Duodenal mucosa (tissue), 2 donors: ENCODE measurements at regions not wholly inside any gene's neighbourhood (a gene's known extent, or its start where the extent isn't known, plus 50 kb on each side); places are given as distances from the start of the nearest gene placed in this dataset.
"Not testable (repeated sequence)": the region's sequence is repeated elsewhere in the genome, so short reads cannot be mapped to it uniquely, and the experiment has no call there.

Source experiments
- H3K27ac ChIP-seq: one replicate; pipeline ENCODE4 v1.7.0; 2013; ENCODE audit warnings: low read depth, low read length
- H3K27me3 ChIP-seq, 2 donors: one replicate each; pipeline ENCODE4 v1.7.0; 2013; ENCODE audit warnings: low read length in 2 of 2, control low read depth in 1 of 2; ENCODE audit not compliant: insufficient read depth in 2 of 2, control insufficient read depth in 1 of 2
- H3K36me3 ChIP-seq, 2 donors: one replicate each; pipeline ENCODE4 v1.7.0; 2013; ENCODE audit warnings: low read length in 2 of 2, control low read depth in 1 of 2; ENCODE audit not compliant: insufficient read depth in 2 of 2, control insufficient read depth in 1 of 2
- H3K4me1 ChIP-seq, 2 donors: one replicate each; pipeline ENCODE4 v1.7.0; 2013; ENCODE audit warnings: low read length in 2 of 2, control low read depth in 1 of 2; ENCODE audit not compliant: insufficient read depth in 2 of 2, control insufficient read depth in 1 of 2
- H3K4me3 ChIP-seq, 2 donors: one replicate each; pipeline ENCODE4 v1.7.0; 2013; ENCODE audit warnings: low read length in 2 of 2, low read depth in 1 of 2
- H3K9ac ChIP-seq, 2 donors: one replicate each; pipeline ENCODE4 v1.7.0; 2013; ENCODE audit warnings: low read length in 2 of 2, low read depth in 1 of 2
- H3K9me3 ChIP-seq, 2 donors: one replicate each; pipeline ENCODE4 v1.7.0; 2013; ENCODE audit warnings: low read length in 2 of 2, control low read depth in 1 of 2; ENCODE audit not compliant: control insufficient read depth in 1 of 2

GRCh38 chr2:186381573-186381972 lies 104.5 kb upstream of the ZC3H15 start:
- Histone ChIP-seq H3K9me3 (peaks cover 10 to 14% of the 10 kb centered on the region in 2 donors), H3K4me1 (no peaks in the 10 kb centered on the region), H3K27me3 (no peaks in the 10 kb centered on the region), H3K9ac (no peak overlapping the region), H3K4me3 (no peak overlapping the region), H3K27ac (no peak overlapping the region), H3K36me3 (no peaks in the 10 kb centered on the region)

DNA sequence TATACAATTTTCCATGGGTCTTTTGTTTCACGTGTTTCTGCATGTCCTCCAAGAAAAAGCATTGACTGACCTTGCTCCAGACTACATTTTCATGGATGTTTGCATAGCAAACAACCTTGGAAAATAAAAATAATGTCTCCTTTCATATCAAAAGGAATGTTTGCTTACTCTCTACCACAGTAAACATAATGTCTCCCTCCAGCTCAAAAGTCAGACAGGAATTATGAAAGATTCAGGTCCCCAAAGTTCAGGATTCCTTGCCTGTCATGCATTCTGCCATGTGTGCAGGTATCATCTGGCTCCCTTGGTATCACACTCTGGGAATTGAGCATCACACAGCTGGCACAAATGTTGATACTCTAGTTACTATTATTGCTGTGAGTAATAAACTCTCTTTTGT lies 103.1 kb upstream of the ZC3H15 start:
- no peaks in the 10 kb centered on the region for H3K27me3 ChIP-seq
- no peaks in the 10 kb centered on the region for H3K4me1 ChIP-seq
- H3K9me3 ChIP-seq: peaks cover 14 to 16% of the 10 kb centered on the region in 2 donors
- H3K4me3 ChIP-seq: no peak overlapping the region
- H3K27ac ChIP-seq: no peak overlapping the region
- H3K9ac ChIP-seq: no peak overlapping the region
- no peaks in the 10 kb centered on the region for H3K36me3 ChIP-seq

- peaks cover 14 to 16% of the 10 kb centered on the region in 2 donors for H3K9me3 ChIP-seq
Measured at GRCh38 chr2:186384226-186384625, 101.8 kb upstream of the ZC3H15 start.

GRCh38 chr2:186385638-186386201 lies 100.3 kb upstream of the ZC3H15 start:
- not testable (repeated sequence) for H3K4me3 ChIP-seq, H3K36me3 ChIP-seq, H3K27me3 ChIP-seq, H3K27ac ChIP-seq, H3K4me1 ChIP-seq, H3K9ac ChIP-seq
- H3K9me3 ChIP-seq: peaks cover 19 to 21% of the 10 kb centered on the region in 2 donors

More at GRCh38 chr2:186384226-186384625, 101.8 kb upstream of the ZC3H15 start:
- H3K36me3 ChIP-seq: no peaks in the 10 kb centered on the region
- no peak overlapping the region for H3K4me3 ChIP-seq
- H3K27me3 ChIP-seq: no peaks in the 10 kb centered on the region
- H3K27ac ChIP-seq: no peak overlapping the region
- no peaks in the 10 kb centered on the region for H3K4me1 ChIP-seq
- H3K9ac ChIP-seq: no peak overlapping the region

GRCh38 chr2:186399082-186399644 lies 86.9 kb upstream of the ZC3H15 start:
- H3K9me3 ChIP-seq: peaks cover 0 to 3% of the 10 kb centered on the region in 2 donors
- H3K36me3 ChIP-seq: no peaks in the 10 kb centered on the region
- H3K9ac ChIP-seq: no peak overlapping the region
- no peaks in the 10 kb centered on the region for H3K27me3 ChIP-seq
- no peaks in the 10 kb centered on the region for H3K4me1 ChIP-seq
- H3K27ac ChIP-seq: no peak overlapping the region
- no peak overlapping the region for H3K4me3 ChIP-seq

DNA sequence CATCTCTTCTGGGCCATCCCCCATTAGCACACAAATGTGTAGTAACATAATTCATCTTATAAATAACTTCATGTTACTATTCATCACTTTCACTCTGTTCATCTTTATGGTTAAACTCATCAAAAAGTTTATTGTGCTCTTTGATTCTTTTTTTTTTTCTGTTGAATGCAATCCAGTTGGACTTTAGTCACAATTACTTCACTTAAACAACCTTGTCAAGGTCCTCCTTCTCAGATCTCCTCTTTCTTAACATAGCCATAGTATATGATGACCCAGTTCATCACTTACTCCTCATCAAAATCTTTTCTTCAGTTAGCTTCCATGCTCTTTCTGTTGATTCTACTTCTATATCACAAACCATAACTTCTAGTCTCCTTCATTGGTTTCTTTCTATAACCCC lies 80.2 kb upstream of the ZC3H15 start:
- H3K9ac ChIP-seq: no peak overlapping the region
- H3K4me3 ChIP-seq: no peak overlapping the region
- H3K27me3 ChIP-seq: no peaks in the 10 kb centered on the region
- H3K27ac ChIP-seq: no peak overlapping the region
- no peaks in the 10 kb centered on the region for H3K4me1 ChIP-seq
- H3K36me3 ChIP-seq: no peaks in the 10 kb centered on the region
- H3K9me3 ChIP-seq: no peaks in the 10 kb centered on the region

DNA sequence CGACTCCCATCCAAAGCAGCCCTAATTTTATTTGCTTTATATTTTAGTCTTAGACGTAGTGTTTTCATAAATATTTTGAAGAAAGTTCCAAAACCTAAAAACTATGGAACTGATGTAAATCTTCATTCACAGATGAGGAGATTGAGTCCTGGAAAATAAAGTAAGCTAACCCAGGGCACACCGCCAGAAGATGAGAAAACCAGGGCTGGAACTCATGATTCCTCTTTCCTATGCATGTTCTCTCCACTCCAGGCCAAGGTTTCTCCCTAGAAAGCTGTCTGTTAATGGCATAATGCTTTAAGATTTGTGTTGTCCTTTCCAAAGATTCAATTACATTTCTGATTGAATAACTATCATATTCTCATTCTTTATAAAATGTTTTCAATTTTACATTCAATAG lies 78.4 kb upstream of the ZC3H15 start:
- Histone ChIP-seq H3K4me1 (no peaks in the 10 kb centered on the region), H3K36me3 (no peaks in the 10 kb centered on the region), H3K9me3 (no peaks in the 10 kb centered on the region), H3K27me3 (no peaks in the 10 kb centered on the region), H3K4me3 (no peak overlapping the region), H3K9ac (no peak overlapping the region), H3K27ac (no peak overlapping the region)

DNA sequence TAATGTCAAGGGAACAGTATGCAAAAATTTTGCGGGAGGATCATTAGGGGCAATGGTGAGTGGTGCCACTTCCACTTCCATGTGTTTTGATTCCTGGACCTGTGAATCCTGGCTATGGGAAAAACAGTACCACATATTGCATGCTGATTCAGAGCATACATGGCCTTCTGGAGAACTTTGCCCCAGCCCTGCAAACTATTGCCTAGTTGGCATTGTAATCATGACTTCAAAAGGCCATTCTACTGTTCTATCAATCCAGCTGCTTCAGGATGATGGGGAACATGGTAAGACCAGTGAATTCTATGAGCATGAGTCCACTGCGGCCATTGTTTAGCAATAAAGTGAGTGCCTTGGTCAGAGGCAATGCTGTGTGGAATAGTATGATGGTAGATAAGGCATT lies 75.3 kb upstream of the ZC3H15 start:
- H3K4me1 ChIP-seq: no peaks in the 10 kb centered on the region
- H3K9me3 ChIP-seq: no peaks in the 10 kb centered on the region
- no peak overlapping the region for H3K27ac ChIP-seq
- no peaks in the 10 kb centered on the region for H3K27me3 ChIP-seq
- H3K4me3 ChIP-seq: no peak overlapping the region
- H3K9ac ChIP-seq: no peak overlapping the region
- H3K36me3 ChIP-seq: no peaks in the 10 kb centered on the region

DNA sequence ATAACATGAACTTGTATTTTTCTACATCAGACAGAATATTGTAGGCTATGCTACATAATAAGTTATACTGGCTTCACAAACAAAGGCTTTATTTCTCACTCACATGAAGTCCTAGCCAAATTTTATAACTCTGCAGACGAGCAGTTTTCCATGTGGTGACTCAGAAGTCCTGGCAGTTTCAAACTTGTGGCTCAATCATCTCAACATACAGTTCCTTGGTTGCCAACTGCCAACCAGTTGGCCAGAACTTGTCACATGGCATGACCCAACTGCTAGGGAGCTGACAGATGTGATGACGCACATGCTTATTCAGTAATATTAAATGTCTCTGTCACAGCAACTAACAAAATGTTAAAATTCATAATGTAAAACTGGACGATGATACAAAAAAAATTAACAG lies 63.8 kb upstream of the ZC3H15 start:
- no peak overlapping the region for H3K4me3 ChIP-seq
- no peak overlapping the region for H3K9ac ChIP-seq
- no peaks in the 10 kb centered on the region for H3K36me3 ChIP-seq
- H3K9me3 ChIP-seq: no peaks in the 10 kb centered on the region
- H3K27ac ChIP-seq: no peak overlapping the region
- peaks cover 9 to 10% of the 10 kb centered on the region in 2 donors for H3K4me1 ChIP-seq
- no peaks in the 10 kb centered on the region for H3K27me3 ChIP-seq

GRCh38 chr2:186423481-186423880 lies 62.6 kb upstream of the ZC3H15 start:
- no peak overlapping the region for H3K9ac ChIP-seq
- H3K27ac ChIP-seq: no peak overlapping the region
- H3K27me3 ChIP-seq: no peaks in the 10 kb centered on the region
- H3K4me1 ChIP-seq: peaks cover 9 to 10% of the 10 kb centered on the region in 2 donors
- H3K36me3 ChIP-seq: no peaks in the 10 kb centered on the region
- no peaks in the 10 kb centered on the region for H3K9me3 ChIP-seq
- no peak overlapping the region for H3K4me3 ChIP-seq
